HL-60 (cell line): ENCODE measurements at regions not wholly inside any gene's neighbourhood (a gene's known extent, or its start where the extent isn't known, plus 50 kb on each side); places are given as distances from the start of the nearest gene placed in this dataset.

Experiments
- CTCF ChIP-seq: IDR thresholded peaks from one replicate; pipeline ENCODE4 v1.5.1; 2011; ENCODE audit warnings: low read length, control low read depth, inconsistent platforms; ENCODE audit not compliant: insufficient read depth
- REST ChIP-seq: IDR thresholded peaks from 2 replicates; pipeline ENCODE4 v1.6.1; 2012; ENCODE audit warnings: low read depth; ENCODE audit not compliant: insufficient replicate concordance

- TF ChIP-seq REST (no peak), CTCF (no peak)
These were observed 194.8 kb upstream of the TBX3 start for GRCh38 chr12:114878781-114879180.
